BJ (cell line): ENCODE measurements at regions not wholly inside any gene's neighbourhood (a gene's known extent, or its start where the extent isn't known, plus 50 kb on each side); places are given as distances from the start of the nearest gene placed in this dataset.

Experiments used
- CTCF ChIA-PET: fragments of 350-600 bp; formaldehyde crosslinking; extraction: SDS; loops from one replicate; lab custom pipeline; 2021; ENCODE audit warnings: antibody characterized with exemption, inconsistent platforms; lab: Yijun Ruan, JAX
- POLR2A ChIA-PET: fragments of 300-600 bp; sonication (Branson Sonifier 250); formaldehyde crosslinking; extraction: SDS; loops from one replicate; lab custom pipeline; 2021; ENCODE audit warnings: antibody characterized with exemption; lab: Charles Lee
- DNase-seq: peaks from one replicate; pipeline ENCODE4 v3.0.0-alpha.2; 2011; ENCODE audit warnings: low read depth
- H3K27me3 ChIP-seq: 2 replicates; pipeline ENCODE4 v1.6.0; 2011; ENCODE audit warnings: low read length; ENCODE audit not compliant: control insufficient read depth, insufficient read depth
- H3K36me3 ChIP-seq: 2 replicates; pipeline ENCODE4 v1.5.1; 2011; ENCODE audit warnings: low read length; ENCODE audit not compliant: control insufficient read depth, insufficient read depth
- H3K4me3 ChIP-seq: 2 replicates; pipeline ENCODE4 v1.5.1; 2011; ENCODE audit warnings: low read depth, mild to moderate bottlenecking, control low read depth, low read length
- CTCF ChIP-seq: IDR thresholded peaks from 2 replicates; pipeline ENCODE4 v1.5.1; 2011; ENCODE audit warnings: low read depth, mild to moderate bottlenecking, control low read depth, inconsistent platforms, low read length, moderate library complexity; ENCODE audit not compliant: insufficient read depth

- POLR2A ChIA-PET, result no interaction called here
- TF ChIP-seq CTCF, result no peak
- peaks cover 9% of the 10 kb centered on the region for H3K27me3 ChIP-seq
- CTCF ChIA-PET, result interaction anchor here (0.7 to 2.1 kb wide), 3 partner anchors 20 to 30 kb away, joined by 3 to 6 read pairs (median 3); no protein-coding TSS in a partner anchor
- no peaks in the 10 kb centered on the region for H3K36me3 ChIP-seq
- no peak for DNase-seq
- no peak overlapping the region for H3K4me3 ChIP-seq
These were observed 67.5 kb upstream of the THY1 start for GRCh38 chr11:119490253-119491006.

DNA sequence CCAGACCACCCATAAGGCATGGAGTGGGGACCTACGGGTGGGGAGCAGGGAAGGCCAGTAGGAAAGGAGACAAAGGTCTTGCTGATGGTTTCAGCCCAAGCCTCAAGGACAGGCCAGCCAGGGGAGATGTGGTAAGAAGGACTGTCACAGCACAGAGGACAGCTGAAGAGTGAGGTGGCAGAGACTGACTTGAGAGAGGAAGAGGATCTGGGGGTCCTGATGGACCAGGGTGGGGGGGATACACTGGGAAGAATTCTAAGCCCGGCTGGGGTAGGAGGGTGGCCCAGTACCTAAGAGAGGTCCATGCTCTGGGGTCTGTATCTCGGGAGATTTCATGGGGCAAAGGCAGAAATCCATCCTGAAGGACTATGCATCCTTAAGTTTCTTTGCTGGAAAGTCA, 66.1 kb upstream of the THY1 start:
- no peak for DNase-seq
- H3K36me3 ChIP-seq, result no peaks in the 10 kb centered on the region
- ChIA-PET POLR2A (no interaction called here), CTCF (interaction anchor here (1.1 to 1.3 kb wide), 2 partner anchors 9 to 14 kb away, joined by 3 to 5 read pairs; no protein-coding TSS in a partner anchor)
- no peak overlapping the region for H3K4me3 ChIP-seq
- peaks cover 9% of the 10 kb centered on the region for H3K27me3 ChIP-seq
- no peak for TF ChIP-seq CTCF

GRCh38 chr11:119488256-119488995, 65.5 kb upstream of the THY1 start:
- Histone ChIP-seq H3K27me3 (peaks cover 9% of the 10 kb centered on the region), H3K4me3 (no peak overlapping the region), H3K36me3 (no peaks in the 10 kb centered on the region)
- CTCF ChIA-PET, result interaction anchor here (1.1 to 1.3 kb wide), 3 partner anchors 10 to 241 kb away, joined by 3 to 5 read pairs (median 3); partner anchors contain the start of gene NECTIN1
- no peak for TF ChIP-seq CTCF
- POLR2A ChIA-PET, result no interaction called here
- no peak for DNase-seq

DNA sequence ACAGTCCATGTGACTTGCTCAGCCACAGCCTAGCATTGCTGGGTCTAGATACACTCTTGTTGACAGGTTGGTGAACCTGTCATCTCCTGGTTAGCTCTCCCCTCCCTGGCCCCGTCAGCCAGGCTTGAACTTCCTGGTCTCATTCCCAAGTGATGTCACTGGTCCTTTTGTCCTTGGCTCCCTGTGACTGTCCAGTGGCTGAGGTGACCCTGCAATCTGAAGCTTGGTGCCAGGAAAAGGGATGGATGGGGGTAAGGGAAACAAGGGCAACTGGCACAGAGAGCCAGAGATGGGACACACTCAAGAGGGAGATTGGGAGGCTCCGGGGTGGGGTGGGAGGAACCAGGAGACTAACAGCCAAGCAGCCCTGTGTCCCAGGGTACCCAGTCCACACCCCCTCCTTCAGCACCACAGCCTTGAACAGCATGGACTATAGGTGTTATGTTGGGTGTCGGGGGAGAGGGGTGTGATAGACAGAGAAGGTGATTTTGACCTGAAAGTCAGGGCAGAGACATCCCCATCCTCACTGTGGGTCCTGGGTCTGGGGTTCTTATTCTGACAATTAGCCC, 63.8 kb upstream of the THY1 start:
- no peak overlapping the region for H3K4me3 ChIP-seq
- H3K27me3 ChIP-seq, result peaks cover 12% of the 10 kb centered on the region
- ChIA-PET POLR2A (no interaction called here), CTCF (interaction anchor here (1.7 kb wide), 1 partner anchor 47 kb away, joined by 7 read pairs; no protein-coding TSS in a partner anchor)
- DNase-seq, result no peak
- H3K36me3 ChIP-seq, result no peaks in the 10 kb centered on the region
- no peak for TF ChIP-seq CTCF

DNA sequence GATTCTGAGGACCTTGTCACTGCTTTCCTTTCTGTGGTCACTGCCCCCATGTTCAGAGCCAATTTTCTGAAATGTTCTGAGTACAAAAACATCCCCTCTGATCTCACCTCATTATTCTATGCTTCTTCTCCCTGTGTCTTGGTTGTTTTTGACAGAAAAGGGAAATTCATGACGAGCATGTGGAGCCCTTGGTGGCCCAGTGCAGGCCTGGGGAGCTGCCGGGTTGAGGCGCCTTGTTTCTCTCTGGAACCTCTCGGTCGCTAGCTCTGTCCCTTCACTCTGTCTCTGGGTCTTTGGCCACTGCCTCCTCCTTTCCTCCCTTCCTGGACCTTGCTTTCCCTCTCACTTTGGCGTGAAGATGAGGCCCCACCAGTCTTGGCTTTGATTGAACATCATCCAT, 63.0 kb upstream of the THY1 start:
- CTCF ChIA-PET, result interaction anchor here (1.7 kb wide), 1 partner anchor 48 kb away, joined by 7 read pairs; no protein-coding TSS in a partner anchor
- peaks cover 11% of the 10 kb centered on the region for H3K27me3 ChIP-seq
- no peak for DNase-seq
- H3K4me3 ChIP-seq, result no peak overlapping the region
- POLR2A ChIA-PET, result no interaction called here
- TF ChIP-seq CTCF, result no peak
- no peaks in the 10 kb centered on the region for H3K36me3 ChIP-seq
